HG03571 (cell line): ENCODE measurements at regions not wholly inside any gene's neighbourhood (a gene's known extent, or its start where the extent isn't known, plus 50 kb on each side); places are given as distances from the start of the nearest gene placed in this dataset.
"Not testable (repeated sequence)": the region's sequence is repeated elsewhere in the genome, so short reads cannot be mapped to it uniquely, and the experiment has no call there.

Source experiments
- ATAC-seq: cut with Tn5 transposase; IDR thresholded peaks from one replicate; pipeline ENCODE4 v1.9.1; 2021; ENCODE audit not compliant: unreplicated experiment

DNA sequence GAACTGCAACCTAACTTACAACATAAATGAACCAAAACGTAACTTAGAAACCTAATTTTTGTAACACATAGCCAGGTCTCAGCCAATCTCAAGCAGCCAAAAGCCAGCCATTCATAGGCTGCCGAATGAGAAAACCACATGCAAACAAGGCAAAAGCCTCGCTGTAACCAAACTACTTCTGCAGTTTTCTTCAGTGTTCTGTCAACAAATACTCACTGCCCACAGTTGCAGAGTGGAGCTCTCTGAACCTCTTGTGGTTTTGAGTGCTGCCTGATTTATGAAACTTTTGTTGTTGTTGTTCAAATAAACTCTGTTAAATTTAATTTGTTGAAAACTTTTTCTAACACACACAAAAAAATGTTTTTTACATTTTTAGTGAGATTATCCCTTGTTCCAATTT, 251.2 kb downstream of the PAPSS1 start:
- no peak for ATAC-seq

DNA sequence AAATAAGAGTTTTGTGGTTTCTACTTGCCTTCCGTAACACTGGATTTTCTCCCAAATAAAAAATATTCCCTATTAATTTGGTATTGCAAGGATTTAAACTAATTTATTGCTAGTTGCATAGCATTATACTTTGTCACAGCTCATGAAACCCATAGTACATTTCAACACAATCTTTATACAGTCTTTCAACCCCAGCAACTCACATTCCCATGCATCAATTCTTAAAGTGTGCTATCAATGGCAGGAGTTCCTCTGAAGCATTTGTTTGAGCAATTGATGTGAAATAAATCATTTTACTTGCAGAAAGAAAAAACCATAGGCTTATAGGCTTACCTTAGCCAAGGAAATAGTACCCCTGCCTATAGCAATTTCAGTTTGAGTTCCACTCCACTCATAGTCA, 251.9 kb downstream of the PAPSS1 start:
- ATAC-seq, result no peak

DNA sequence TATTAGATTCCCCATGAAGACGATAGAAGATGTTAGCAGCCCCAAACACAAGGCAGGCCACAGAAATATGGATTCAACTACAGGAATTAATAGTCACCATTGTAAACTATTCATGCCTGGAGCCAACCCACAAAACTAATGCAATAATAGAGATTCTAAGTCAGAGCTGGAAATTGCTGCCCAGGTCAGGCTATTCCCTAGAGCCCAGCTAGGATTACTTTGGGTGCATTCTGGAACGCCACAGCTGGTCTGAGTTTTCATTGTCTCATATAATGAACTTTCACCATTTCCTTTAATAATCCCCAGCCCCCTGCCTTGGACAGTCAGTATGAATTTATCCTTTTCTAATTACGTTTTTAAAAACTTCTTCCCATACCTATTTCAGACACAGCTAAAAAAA, 252.6 kb downstream of the PAPSS1 start:
- ATAC-seq, result no peak

DNA sequence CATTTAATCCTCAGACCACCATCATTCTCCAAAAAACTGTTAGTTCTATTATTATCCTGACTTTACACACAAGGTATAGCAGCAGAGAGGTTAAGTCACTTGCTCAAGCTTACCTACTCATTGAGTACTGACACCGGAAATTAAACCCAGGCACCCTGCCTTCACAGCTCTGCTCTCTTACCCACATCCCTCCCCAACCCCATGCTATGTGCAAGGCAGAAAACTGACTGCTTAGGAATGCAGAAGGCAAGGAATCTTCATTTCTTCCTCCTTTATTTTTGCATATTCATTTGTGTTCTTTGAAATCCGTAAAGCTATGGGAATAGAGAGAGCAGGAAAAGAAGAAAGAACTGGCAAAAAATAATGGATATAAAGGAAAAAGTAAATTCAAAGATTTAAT, 261.8 kb downstream of the PAPSS1 start:
- no peak for ATAC-seq

DNA sequence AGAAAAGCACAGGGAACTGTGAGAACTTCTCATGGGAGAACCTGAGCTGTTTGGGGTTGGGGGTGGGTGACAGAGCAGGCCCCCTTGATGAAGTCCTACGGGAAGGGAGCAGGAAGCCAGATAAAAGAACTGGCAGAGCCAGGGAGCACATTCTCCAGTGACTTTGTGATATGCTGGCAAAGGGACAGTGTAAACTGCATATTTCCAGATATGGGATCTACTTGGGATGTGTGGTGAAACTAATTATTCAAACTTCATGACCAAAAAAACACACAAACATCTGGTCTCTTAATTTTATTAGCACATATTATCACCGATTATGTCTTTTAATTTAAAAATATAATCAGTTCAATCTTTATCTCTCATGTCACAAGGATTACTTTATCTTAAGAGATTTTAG, 266.0 kb downstream of the PAPSS1 start:
- no peak for ATAC-seq

DNA sequence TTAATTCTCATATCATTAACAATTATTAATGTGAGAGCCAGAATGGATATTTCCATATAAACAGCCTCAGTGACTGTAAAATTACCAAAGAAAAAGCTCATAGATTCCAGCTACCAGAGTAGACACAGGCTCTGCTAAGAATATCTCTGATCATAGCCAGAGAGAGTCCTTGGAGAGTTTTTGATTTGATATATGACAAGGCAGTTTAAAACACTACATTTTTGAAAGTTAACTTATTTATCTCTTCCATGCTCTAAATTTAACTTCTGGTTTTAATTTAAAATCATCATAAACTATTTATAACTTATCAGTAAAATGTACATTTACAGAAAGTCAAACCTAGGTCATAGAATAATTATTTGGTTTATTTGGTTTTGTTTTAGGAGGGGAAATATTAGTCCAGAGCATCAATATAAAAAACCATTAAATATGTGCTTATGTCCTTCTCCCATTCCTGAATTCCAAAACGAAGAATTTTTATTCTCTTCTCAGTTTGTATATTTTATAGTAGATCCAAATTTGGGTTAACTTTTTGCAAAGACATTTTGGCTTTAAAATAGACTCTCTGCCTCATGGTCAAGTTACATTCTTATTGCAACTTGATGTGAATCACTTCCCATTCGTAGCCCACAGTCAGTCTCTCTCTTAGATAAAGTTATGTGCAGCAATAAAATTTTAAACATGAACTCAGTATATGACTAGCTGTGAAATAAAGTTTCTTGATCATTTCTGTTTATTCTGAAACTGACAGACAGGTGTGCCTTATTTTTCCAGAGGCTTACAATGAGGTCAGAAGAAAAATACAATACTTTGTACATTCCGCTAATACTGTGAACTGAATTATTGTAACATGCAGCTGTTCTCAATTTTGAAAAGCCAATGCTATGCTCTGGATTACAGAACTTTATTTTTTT, 267.1 kb downstream of the PAPSS1 start:
- no peak for ATAC-seq

DNA sequence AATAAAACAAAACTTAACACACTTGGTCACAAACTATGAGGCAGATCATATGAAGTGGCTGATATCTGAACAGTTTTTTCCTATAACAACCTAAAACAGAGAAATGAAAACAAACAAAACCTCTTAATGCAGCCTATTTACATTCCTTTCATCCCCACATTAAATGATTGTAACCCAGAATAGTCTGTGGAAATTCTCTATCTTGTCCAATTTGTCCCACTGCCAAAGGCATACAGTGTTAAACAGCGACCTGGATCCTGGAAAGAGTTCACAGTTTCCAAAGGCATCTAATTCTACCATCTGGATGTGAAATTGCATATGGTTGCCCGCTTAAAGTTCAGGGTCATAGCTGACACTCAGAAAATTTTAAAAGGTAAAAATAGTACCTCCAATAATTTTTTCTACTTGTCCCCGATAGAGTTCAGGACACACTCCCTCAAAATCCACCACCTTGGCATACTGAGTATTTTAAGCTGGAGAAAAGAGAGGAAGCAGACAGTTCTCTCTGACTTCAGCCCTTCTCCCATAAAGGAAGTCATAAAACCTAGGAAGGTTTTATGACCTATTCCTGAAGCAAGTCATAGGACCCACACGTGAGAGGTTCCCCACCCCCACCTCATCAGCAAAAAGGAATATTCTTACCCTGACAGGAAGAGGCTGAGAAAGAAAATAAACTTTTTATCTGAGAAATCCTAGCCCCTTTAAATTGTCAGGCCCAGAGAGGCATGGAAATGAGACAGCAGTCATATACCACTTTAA, 270.2 kb downstream of the PAPSS1 start:
- no peak for ATAC-seq

DNA sequence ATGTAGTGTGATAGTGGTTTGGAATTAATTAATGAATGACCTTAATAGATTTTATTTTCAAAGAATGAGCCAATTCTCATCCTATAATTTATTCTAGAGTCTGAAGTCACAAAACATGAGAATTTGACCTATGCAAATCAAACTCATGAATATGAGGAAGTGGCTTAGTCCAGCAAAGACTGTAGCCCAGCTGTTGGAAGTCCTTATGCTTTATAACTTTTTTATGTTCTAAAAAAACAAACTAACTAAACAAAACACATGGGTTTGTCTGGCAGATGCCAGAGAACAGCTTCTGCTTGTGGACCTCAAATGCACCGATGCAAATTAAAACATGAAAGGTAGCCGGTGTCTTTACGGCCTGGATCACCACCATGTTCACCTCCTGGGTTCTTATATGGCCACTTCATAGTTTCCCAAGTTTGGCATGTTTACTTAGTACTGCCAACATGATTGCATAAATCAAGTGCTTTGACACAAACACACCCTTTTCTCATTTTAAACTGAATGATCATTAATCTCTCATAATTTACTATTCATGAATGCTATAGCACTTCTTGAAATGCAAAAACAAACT, 277.4 kb downstream of the PAPSS1 start:
- no peak for ATAC-seq

DNA sequence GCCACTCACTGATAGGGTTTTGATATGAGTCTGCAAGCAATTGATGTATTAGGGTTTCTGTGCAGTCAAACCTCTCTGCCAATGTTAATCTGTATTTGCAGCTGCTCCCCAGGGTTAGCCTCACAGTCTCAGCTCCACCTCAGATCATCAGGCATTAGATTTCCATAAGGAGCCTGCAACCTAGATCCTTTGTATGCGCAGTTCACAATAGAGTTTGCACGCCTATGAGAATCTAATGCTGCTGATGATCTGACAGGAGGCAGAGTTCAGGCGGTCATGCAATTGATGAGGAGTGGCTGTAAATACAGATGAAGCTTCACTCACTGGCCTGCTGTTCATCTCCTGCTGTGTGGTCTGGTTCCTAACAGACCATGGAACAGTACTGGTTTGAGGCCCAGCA, 280.6 kb downstream of the PAPSS1 start:
- no peak for ATAC-seq

DNA sequence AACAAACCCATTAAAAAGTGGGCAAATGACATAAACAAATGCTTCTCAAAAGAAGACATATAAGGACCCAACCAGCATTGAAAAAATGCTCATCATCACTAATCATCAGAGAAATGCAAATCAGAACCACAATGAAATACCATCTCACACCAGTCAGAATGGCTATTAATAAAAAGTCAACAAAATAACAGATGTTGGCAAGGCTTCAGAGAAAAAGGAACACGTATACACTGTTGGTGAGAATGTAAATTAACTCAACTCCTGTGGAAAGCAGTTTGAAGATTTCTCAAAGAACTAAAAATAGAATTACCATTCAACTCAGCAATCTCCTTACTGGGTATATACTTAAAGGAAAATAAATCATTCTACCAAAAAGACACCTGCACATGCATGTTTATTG, 283.6 kb downstream of the PAPSS1 start:
- not testable (repeated sequence) for ATAC-seq

DNA sequence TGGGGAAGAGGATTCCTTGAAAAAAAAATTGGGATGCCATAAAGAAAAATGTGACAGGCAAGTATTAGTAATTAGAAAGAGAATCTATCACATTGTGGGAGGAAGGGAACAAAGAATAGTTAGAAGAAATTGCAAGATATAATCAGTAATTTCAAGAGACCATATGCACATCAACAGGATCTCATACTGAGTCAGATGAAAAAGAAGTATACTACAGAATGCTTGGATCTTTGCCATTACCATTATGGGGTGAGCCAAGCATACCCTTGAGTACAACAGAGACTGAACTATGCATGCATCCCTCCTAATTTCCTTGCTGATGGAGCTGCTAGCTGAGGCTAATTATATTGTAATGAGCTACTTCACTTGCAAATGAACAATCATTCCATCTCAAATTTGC, 287.6 kb downstream of the PAPSS1 start:
- ATAC-seq, result no peak

DNA sequence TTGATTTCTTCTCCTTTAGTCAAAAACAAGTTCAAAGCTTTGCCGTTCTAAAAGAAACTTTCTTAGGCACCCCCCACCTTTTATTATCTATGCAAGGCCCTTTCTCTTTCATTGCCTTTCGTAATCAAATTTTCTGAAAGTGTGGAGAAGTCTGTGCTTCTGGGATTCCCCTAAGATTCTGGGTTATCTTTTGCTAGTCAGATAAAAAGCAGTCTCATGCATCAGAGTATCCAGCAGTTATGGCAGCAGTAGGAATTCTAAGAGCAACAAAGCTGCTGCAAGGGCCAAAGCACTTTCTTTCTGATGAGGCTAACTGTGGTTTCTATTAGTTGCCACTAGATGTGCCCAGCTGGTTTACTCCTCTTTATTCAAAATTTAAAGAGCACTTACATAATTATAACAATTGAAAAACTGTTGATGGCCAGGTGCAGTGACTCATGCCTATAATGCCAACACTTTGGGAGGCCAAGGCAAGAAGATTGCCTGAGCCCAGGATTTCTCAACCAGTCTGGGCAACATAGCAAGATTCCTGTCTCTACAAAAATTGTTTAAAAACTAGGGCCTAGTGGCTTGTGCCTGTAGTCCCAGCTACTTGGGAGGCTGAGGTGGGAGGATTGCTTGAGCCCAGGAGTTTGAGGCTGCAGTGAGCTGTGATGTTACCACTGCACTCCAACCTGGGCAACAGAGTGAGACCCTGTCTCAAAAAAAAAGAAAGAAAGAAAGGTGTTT, 296.2 kb downstream of the PAPSS1 start:
- ATAC-seq, result no peak

DNA sequence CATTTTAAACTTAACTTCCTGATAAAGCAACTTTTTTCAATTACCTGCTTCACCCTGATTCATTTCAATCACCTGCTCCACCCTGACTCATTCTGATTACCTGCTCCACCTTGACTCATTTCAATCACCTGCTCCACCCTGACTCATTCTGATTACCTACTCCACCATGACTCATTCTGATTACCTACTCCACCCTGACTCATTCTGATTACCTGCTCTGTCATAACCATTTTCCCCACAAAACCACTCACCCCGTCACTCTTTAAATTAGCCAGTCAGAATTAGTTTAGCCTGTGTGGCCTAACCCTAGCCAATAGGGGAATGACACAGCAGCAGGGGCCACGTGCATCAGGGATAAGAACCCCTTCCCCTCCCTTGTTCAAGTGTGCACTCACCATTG, 300.5 kb downstream of the PAPSS1 start:
- not testable (repeated sequence) for ATAC-seq

DNA sequence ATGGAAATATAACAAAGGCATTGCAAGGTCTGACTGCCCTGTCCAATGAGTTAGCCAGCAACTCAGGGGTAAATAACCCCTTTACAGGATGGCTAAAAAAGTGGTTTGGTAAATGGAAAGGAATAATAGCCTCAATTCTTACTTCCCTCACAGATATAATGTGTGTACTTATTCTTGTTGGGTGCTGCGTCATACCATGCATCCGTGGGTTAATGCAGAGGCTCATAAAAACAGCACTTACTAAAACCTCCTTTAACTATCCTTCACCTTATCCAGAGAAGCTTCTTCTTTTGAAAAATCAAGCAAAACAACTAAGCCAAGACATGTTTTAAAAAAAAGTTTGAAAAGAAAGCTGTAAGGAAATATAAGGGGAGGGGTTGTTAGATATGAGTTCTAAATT, 301.0 kb downstream of the PAPSS1 start:
- no peak for ATAC-seq

DNA sequence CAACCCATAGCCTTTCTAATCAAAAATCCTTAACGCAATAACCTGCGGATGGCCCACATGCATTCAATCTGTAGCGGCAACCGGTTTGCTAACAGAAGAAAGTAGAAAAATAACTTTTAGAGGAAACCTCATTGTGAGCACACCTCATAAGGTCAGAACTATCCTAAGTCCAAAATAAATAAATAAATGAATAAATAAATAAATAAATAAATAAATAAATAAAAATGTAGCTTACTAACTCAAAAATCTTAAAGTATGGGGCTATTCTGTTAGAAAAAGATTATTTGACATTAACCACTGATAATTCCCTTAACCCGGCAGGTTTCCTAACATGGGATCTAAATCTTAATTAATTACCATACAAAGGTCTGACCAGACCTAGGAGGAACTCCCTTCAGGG, 304.5 kb downstream of the PAPSS1 start:
- not testable (repeated sequence) for ATAC-seq

DNA sequence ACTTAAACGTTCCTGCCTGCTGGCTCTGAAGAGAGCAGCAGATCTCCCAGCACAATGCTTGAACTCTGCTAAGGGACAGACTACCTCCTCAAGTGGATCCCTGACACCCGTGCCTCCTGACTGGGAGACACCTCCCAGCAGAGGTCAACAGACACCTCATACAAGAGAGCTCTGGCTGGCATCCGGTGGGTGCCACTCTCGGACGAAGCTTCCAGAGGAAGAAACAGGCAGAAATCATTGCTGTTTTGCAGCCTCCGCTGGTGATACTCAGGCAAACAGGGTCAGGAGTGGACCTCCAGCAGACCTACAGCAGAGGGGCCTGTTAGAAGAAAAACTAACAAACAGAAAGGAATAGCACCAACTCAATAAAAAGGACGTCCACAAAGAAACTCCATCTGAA, 310.2 kb downstream of the PAPSS1 start:
- ATAC-seq, result not testable (repeated sequence)

DNA sequence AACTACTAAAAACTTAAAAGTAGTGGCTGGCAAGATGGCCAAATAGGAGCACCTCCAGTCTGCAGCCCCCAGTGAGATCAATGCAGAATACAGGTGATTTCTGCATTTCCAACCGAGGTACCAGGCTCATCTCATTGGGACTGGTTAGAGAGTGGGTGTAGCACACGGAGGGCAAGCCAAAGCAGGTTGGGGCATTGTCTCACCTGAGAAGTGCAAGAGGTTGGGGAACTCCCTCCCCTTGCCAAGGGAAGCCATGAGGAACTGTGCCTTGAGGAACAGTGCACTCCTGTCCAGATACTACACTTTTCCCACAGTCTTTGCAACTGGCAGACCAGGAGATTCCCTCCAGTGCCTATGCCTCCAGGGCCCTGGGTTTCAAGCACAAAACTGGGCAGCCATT, 311.1 kb downstream of the PAPSS1 start:
- ATAC-seq, result no peak

DNA sequence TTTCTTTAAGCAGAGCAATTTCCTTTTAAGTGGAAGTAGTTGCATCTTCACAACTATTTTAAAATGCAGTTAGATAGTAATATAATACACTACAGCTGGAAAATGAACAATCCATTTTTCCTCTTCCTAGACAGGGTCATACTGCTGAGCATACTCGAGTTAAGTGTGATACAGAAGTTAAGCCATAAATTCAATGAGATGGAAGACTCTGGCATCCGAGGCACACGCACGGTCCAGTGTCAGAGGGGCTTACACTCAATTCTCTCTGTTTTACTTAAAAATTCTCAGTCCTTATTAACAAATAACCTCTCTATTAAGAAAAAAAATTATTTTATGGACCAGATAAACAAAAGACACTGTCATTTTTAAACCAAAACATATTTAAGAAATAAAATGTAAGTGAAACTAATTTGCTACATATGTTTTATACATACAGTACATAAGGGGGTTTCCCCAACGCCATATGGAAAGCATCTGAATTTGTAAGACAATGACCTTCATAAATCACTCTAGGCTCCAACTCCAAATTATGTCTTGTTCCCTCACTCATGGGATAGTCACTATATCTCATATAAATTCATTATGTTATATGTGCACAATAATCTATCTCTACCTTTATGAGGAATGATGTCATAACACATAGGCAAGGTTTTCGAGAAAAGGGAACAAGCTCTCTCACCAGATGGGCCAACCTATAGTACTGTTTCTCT, 315.3 kb downstream of the PAPSS1 start:
- no peak for ATAC-seq

DNA sequence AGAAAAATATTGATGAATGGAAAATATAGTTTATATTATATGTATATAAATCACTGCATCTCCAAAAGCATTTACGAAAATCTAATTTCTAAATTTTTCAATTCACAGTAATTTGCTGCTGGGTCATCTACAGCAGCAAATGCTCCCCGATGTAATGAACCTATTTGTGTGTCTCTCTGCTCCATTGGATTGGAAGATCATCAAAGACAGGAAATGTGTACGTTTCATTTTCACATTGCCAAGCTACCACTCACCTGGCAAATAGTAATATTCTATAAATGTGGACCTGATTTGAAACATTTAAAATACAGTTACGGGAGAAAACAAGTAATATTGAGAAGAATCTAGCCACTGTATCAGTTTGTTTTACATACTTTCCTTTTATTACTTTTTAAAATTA, 317.7 kb downstream of the PAPSS1 start:
- no peak for ATAC-seq

DNA sequence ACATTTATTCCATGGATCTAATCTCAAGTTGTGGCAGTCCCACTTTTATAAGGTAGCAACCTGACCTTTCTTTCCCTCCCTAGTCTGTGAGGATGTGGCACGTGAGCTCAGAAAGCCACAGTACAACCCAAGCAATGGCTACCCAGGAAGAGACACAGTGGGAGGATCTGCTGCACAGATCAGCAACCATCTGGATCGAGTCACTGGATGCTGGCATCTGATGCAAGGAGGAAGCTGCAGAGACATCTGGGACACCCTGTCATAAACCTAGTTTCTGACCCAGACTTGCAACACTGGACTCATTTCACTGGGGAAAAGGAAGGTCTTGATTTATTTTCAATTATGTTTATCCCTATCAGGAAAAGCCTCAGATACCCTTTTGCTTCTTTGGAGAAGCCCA, 327.1 kb downstream of the PAPSS1 start:
- ATAC-seq, result no peak

DNA sequence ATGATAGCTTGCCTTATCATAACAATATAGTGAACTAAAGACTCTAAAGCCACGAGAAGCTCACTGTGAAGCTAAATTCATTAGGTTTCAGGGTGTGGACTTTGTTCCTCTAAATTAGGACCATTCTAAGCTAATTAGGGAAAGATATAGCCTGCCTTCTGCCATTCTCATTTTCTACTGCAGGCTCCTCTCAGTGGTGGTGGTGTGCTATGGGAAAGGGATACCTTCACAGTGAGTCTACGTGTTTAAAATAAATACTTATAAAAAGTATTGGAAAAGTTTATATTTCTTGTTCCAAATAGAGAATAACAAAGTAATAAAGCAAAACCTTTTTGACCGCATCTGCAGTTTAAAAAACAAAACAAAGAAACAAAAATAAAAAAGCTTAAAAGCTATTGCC, 327.7 kb downstream of the PAPSS1 start:
- ATAC-seq, result no peak
